ENCODE measurements at regions not wholly inside any gene's neighbourhood (a gene's known extent, or its start where the extent isn't known, plus 50 kb on each side); places are given as distances from the start of the nearest gene placed in this dataset.

- Mint-ChIP-seq H3K27ac (ENCODE audit: unreplicated experiment) (no peak overlapping the region), H3K9me3 (ENCODE audit: unreplicated experiment) (no peaks in the 10 kb centered on the region), H3K27me3 (ENCODE audit: unreplicated experiment) (no peaks in the 10 kb centered on the region), H3K36me3 (ENCODE audit: low read depth, unreplicated experiment) (no peaks in the 10 kb centered on the region), H3K4me3 (ENCODE audit: unreplicated experiment) (no peak overlapping the region), H3K4me1 (ENCODE audit: unreplicated experiment) (peaks cover 13% of the 10 kb centered on the region)
- no peak for DNase-seq (ENCODE audit: low spot score)
- TF ChIP-seq CTCF (IDR thresholded peaks at IDR 0.05; ENCODE audit: unreplicated experiment) = no peak
These were observed 264.0 kb downstream of the KLF12 start for GRCh38 chr13:73870036-73870741.

DNA sequence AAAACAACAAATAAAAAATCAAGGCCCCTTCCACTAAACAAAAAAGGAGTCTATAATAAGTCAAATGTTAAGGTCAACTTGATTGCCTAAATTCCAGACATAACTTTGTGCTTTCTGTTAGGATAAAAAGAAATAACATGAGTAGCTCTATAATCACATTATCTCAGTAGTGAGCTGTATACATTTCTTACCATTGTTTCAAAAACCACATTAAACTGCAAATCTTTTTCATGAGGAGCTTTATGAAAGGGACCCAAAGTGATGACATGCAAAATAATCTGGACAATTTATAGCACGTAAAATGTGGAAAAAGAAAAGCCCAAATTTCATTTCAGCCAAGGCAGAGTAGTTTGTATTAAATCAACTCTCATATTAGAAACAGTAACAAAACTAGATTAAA lies 269.2 kb downstream of the KLF12 start:
- Mint-ChIP-seq H3K36me3 (ENCODE audit: low read depth, unreplicated experiment) (no peaks in the 10 kb centered on the region), H3K4me3 (ENCODE audit: unreplicated experiment) (no peak overlapping the region), H3K27ac (ENCODE audit: unreplicated experiment) (no peak overlapping the region), H3K4me1 (ENCODE audit: unreplicated experiment) (peaks cover 2% of the 10 kb centered on the region), H3K27me3 (ENCODE audit: unreplicated experiment) (no peaks in the 10 kb centered on the region), H3K9me3 (ENCODE audit: unreplicated experiment) (no peaks in the 10 kb centered on the region)
- no peak for DNase-seq (ENCODE audit: low spot score)
- TF ChIP-seq CTCF (IDR thresholded peaks at IDR 0.05; ENCODE audit: unreplicated experiment) = no peak

DNA sequence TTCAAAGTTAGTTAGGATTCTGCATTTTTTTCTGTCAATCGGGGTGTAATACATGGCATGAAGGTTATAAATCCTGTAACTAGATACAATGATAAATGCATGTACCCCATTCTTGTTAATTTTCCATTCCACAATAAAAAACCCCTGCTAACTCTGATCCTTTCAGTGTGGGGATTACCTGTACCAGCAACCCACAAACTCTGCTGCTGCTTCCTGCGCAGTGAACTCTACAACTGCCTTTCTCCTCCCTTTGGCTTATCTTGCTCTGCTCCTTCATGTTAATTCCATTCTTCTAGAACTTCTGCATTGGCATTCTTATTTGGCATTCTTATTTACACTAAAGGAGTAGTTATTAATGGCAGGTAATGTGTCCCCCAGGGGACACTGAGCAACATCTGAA lies 273.1 kb downstream of the KLF12 start:
- no peak overlapping the region for H3K27ac Mint-ChIP-seq (ENCODE audit: unreplicated experiment)
- DNase-seq (ENCODE audit: low spot score) = no peak
- peaks cover 2% of the 10 kb centered on the region for H3K4me1 Mint-ChIP-seq (ENCODE audit: unreplicated experiment)
- no peaks in the 10 kb centered on the region for H3K9me3 Mint-ChIP-seq (ENCODE audit: unreplicated experiment)
- H3K4me3 Mint-ChIP-seq (ENCODE audit: unreplicated experiment) = no peak overlapping the region
- TF ChIP-seq CTCF (IDR thresholded peaks at IDR 0.05; ENCODE audit: unreplicated experiment) = no peak
- peaks cover 2% of the 10 kb centered on the region for H3K27me3 Mint-ChIP-seq (ENCODE audit: unreplicated experiment)
- no peaks in the 10 kb centered on the region for H3K36me3 Mint-ChIP-seq (ENCODE audit: low read depth, unreplicated experiment)

DNA sequence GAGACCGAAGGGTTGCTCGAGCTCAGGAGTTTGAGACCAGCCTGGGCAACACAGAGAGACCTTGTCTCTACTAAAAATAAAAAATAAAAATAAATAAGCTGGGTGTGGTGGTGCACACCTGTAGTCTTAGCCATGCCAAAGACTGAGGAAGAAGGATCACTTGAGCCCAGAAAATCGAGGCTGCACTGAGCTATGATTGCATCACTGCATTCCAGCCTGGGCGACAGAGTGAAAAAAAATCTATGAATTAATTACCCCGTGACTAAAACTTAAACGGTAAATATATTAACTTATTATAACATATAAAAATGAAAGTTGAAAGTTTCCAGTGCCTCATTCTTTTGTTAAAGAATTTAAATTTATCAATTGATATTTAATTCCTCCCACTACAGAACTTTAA lies 273.7 kb downstream of the KLF12 start:
- Mint-ChIP-seq H3K4me3 (ENCODE audit: unreplicated experiment) (no peak overlapping the region), H3K4me1 (ENCODE audit: unreplicated experiment) (no peaks in the 10 kb centered on the region), H3K9me3 (ENCODE audit: unreplicated experiment) (no peaks in the 10 kb centered on the region), H3K27ac (ENCODE audit: unreplicated experiment) (no peak overlapping the region), H3K27me3 (ENCODE audit: unreplicated experiment) (peaks cover 2% of the 10 kb centered on the region), H3K36me3 (ENCODE audit: low read depth, unreplicated experiment) (no peaks in the 10 kb centered on the region)
- no peak for DNase-seq (ENCODE audit: low spot score)
- TF ChIP-seq CTCF (IDR thresholded peaks at IDR 0.05; ENCODE audit: unreplicated experiment) = no peak

- H3K9me3 Mint-ChIP-seq (ENCODE audit: unreplicated experiment) = no peaks in the 10 kb centered on the region
- H3K27ac Mint-ChIP-seq (ENCODE audit: unreplicated experiment) = no peak overlapping the region
- peaks cover 2% of the 10 kb centered on the region for H3K27me3 Mint-ChIP-seq (ENCODE audit: unreplicated experiment)
- no peaks in the 10 kb centered on the region for H3K36me3 Mint-ChIP-seq (ENCODE audit: low read depth, unreplicated experiment)
- DNase-seq (ENCODE audit: low spot score) = no peak
- no peaks in the 10 kb centered on the region for H3K4me1 Mint-ChIP-seq (ENCODE audit: unreplicated experiment)
- H3K4me3 Mint-ChIP-seq (ENCODE audit: unreplicated experiment) = no peak overlapping the region
- TF ChIP-seq CTCF (IDR thresholded peaks at IDR 0.05; ENCODE audit: unreplicated experiment) = no peak
These were observed 274.4 kb downstream of the KLF12 start for GRCh38 chr13:73859841-73860240.

Measured in endothelial cell (in vitro differentiated cells).